HG02588 (cell line): ENCODE measurements at regions not wholly inside any gene's neighbourhood (a gene's known extent, or its start where the extent isn't known, plus 50 kb on each side); places are given as distances from the start of the nearest gene placed in this dataset.

Source experiments
- ATAC-seq: cut with Tn5 transposase; IDR thresholded peaks from one replicate; pipeline ENCODE4 v1.9.1; 2021; ENCODE audit warnings: mild to moderate bottlenecking, moderate library complexity; ENCODE audit not compliant: unreplicated experiment

DNA sequence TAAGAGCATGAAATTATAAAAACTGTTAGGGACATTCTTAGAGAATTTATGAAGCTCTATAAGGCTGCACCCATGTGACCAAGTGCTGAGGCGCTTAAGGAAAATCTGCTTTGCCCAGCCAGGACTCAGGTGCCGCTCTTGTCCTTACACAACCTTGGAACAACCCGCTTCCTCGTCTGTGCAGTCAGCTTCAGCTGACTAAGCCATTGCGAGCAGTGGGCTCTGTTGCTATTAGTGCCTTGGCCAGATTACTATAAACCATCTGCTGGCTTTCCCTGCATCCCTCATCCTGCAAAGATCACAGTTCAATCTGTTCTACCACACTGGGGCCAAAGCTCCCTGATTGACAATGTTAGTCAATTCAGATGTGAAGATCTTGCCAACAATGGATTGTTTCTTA, 89.1 kb upstream of the E2F3 start:
- ATAC-seq = no peak

DNA sequence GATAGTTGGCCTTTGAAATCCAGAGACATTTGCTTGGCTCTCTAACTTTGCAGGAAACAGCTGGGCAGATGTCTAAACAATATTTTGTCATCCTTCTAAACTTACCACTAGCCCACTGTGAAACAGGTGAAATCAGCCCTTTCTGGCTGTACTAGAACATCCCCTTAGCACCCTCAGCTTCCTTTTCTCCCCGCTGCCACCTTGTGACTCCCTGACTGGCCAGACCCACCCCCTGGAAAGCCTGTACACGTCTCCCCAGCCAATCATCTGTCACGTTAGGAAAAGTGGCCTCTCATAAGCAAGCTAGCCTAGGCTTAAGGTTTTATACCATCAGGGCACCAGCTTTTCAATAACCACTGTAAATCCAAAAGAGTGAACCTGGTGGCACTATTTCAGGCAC, 88.6 kb upstream of the E2F3 start:
- no peak for ATAC-seq

DNA sequence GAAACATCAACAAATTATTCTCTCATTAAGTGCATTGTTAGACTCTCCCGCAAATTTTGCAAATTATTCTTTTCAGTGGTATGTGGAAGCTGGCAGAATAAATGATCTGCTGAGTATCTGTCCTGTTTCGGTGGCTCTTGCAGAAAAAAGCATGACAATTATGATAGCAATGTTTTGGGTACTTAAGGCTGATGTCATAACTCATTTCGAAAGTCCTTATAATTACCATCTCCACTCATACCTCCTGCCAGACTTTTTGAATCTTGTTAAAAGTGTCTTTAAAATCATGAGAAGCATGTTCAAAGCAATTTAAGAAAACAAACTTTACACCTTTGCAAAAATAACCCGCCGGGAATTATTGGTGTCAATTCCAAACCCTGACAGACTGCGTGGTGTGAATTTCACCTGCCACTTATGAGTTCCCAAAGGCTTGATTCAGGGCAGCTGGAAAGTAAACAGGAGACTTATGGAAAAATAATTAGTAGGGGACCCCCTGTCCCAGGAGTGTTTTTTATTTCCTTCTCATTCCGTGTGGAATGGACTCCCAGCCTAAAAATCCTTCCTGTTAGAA, 87.6 kb upstream of the E2F3 start:
- ATAC-seq = no peak

DNA sequence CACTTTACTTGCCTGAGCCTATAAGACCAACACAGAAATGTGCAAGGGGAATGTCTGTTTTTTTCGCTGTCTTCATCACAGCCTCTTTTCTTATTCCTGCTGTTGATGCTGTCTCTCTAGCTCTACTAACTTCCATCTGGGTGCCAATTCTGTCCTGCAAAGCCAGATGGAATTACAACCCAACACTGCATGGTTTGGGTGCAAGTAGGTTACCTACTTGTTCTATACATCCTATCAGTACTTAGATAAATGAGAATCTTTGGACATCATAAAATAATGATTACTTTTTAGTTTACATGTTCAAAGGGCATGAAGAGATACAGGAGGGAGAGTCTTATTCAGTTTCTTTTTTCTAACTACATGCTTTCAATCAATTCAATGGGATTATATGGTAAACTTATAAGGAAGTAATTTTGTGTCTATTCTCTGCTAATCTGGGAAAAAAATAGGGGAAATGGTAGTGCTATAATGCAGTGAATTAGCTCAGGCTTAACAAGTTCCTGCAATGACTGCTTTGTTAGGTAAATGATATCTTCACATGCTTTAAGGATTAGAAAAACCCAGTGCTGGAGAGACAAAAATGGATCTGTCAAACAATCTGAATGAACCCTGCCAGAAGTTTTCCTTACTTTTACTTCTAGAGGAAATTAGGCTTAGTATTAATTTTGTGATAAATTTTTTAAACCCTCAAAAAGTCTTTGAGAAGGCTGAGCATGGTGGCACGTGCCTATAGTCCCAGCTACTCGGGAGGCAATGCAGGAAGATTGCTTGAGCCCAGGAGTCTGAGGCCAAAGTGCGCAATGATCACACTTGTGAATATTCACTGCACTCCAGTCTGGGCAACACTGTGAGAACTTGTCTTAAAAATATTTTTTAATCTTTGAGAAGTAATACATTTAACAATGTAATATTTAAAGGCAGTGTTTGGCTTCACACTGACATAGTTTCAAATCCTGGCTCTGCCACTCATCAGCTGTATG, 86.5 kb upstream of the E2F3 start:
- ATAC-seq = no peak

DNA sequence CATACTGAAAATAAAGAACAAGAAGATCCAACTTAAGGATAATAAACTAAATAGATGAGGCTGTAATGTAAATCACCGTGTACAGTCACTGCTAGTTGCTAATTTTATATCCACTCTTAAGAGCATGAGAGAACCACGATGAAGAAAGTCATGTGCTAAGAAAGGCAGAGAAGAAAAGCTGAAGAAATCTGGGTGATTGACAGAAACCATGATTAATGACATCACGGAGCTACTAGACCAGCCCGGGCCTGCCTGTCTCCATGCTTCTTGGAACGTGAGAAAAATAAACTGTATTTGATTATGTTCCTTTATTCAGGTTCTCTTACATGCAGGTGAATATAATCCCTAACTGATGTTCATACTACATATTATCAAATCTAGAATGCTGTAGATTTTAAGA, 84.2 kb upstream of the E2F3 start:
- no peak for ATAC-seq

DNA sequence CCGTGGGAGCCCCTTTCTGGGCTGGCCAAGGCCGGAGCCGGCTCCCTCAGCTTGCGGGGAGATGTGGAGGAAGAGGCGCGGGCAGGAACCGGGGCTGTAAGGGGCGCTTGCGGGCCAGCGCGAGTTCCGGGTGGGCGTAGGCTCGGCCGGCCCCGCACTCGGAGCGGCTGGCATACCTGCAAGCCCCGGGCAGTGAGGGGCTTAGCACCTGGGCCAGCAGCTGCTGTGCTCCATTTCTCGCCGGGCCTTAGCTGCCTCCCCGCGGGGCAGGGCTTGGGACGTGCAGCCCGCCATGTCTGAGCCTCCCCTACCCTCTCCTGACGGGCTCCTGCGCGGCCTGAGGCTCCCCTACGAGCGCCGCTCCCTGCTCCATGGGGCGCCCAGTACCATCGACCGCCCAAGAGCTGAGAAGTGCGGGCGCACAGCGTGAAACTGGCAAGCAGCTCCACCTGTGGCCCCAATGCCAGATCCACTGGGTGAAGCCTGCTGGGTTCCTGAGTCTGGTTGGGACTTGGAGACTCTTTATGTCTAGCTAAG, 82.8 kb upstream of the E2F3 start:
- ATAC-seq = no peak

DNA sequence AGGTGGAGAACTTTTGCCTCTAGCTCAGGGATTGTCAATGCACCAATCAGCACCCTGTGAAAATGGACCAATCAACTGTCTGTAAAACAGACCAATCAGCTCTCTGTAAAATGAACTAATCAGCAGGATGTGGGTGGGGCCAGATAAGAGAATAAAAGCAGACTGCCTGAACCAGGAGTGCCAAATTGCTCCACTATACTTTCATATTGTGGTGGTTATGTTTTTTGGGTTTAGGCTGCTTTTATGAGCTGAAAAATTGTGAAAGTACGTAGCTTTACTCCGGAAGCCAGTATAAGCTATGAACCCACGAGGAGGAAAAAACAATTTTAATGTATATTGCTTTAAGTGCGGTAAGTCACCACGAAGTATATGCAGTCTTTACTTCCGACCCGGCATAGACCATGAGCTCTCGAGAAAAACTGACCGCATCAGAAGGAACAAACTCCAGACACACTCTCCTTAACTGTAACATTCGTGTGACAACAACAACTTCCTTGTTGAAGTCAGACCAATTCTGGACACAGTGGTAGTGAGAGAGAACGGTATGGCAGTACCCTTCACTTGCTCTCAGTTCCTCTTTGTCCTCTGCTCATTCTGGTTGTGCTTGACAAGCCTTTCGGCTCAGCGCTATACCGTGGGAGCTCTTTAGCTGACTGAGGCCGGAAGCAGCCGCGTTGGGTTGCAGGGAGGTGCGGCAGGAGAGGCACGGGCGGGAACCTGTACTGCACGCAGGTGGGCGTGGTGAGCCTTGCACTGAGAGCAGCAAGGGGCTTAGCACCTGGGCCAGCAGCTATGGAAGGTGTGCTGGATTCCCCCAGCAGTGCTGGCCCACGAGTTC, 81.9 kb upstream of the E2F3 start:
- ATAC-seq = peak; percentile 100

DNA sequence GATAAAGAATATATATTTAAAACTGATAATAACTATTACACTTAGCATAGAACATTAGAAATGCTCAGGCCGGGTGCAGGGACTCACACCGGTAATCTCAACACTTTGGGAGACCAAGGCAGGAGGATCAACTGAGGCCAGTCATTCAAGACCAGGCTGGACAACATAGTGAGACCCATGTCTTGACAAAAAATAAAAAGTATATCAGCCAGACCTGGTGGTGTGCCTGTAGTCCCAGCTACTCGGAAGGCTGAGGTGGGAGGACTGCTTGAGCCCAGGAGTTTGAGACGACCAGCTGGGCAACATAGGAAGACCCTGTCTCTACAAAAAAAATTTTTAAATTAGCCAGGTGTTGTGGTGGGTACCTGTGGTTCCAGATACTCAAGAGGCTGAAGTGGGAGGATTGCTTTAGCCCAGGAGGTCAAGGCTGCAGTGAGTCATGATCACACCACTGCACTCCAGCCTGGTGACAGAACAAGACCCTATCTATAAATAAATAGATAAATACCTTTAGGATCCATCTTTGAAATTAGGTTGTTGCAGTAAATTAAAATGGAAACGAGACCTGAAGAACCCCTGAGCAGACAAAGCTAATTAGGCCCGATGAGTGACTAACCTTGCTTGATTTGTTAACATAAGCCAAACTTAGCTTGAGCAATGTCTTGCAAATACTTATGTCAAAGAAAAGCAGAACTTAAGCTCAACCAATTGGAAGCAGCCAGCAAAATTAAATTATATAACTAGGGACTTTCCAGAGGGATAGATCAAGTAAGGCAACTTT, 75.8 kb upstream of the E2F3 start:
- ATAC-seq = no peak

DNA sequence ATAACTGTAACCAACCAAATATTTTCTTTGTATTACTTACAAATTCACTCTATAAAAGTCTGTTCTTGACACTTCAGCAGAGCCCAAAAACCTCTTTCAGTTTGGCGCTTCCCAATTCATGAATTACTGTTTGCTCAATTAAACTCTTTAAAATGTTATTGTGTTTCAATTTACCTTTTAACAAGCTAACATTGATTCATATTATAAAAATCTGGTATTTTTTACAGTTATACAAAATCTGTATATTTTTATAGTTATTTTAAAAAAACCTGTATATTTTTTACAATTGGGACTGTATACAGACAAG, 75.3 kb upstream of the E2F3 start:
- ATAC-seq = no peak

DNA sequence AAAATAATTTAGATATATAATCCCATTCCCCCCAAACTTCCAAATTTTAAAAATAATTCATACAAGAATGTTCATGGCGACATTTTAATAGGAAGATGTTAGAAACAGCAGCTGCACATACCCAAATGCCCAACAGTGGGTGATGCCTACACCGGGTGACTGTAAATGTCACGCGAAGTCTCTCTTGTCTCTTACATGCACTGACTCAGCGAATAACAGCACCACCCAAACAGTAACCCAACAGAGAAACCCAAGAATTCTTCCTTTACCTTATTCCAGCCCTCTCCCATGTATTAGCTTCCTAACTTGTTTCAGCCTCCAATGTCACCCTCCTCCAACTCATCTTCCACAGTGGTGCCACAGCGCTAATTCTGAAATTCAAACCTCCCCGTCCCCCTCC, 74.5 kb upstream of the E2F3 start:
- no peak for ATAC-seq

DNA sequence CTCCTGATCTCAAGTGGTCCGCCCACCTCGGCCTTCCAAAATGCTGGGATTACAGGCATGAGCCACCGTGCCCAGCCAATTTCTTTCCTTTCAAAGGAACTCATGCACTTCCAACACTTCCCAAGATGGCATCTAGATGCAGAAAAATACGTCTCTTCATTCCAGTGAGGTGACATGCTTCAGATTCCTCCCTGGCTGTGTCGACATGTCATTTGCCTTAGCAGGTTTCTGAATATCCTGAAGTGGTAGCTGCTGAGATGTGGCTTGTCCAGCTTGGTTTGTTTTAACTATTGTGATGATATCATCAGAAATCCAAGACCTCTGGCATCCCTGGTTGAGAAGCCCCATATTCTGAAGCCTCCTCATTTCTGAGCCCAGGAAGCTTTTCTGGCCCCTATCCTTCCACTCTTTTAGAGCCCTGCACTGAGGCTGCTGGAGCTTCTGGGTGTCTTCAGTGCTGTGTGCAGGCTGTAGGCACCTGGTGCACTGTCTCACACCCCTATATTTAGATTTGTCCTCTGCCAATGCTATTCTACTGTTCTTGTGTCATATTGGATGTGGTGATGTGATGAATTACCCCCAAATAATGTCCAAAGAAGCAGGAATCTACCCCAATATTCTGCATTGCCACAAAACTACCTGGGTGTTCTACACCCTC, 73.3 kb upstream of the E2F3 start:
- ATAC-seq = no peak

DNA sequence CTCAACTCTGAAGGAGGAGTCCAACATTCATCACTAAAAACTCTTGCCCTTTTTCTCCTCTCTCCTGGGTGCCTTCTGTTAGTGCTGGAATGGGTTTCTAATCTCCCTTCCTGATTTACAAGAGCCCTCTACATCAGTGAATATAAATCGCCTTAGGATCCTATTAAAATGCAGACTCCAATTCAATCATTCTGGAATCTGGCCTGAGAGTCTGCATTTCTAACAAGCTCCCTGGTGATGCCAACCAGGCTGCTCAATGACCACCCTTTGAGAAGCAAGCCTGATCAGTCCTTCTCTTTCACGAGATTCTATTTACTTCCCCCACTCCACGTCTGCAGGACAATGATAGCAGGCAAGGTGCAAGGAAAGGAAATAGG, 72.8 kb upstream of the E2F3 start:
- no peak for ATAC-seq

DNA sequence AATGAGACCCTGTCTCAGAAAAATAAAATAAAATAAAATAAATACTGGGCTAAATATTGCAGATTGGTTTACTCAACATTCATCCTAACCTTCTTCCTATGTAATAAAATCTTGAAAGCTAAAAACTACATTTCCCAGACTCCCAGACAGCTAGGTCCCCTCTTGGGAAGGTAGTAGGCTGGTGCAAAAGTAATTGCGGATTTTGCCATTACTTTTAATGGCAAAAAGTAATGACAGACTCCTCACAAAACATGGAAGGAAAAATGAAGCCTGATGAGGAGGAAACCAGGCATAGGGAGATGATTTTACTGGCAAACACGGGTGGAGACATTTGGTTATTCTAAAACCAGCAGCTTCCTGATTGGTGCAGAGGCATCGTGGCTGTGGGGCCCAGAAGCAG, 70.6 kb upstream of the E2F3 start:
- no peak for ATAC-seq

DNA sequence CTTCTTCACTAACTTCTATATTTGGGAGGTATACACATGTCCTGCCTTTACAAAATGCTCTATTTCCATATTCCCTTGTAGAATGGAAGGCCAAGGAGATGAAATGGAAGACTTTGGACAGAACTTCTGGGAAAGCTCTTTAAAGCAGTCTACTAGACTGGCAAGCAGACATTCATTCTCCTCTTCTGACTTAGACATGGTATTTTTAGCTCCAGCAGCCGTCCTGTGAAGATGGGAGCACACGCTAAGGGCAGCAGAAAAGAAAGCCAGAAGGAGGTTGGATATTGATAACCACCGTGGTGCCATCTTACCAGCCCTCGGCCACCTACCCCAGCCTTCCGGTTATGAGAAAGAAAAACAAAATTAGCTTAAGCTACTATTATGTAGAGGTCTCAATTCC, 70.1 kb upstream of the E2F3 start:
- ATAC-seq = no peak

DNA sequence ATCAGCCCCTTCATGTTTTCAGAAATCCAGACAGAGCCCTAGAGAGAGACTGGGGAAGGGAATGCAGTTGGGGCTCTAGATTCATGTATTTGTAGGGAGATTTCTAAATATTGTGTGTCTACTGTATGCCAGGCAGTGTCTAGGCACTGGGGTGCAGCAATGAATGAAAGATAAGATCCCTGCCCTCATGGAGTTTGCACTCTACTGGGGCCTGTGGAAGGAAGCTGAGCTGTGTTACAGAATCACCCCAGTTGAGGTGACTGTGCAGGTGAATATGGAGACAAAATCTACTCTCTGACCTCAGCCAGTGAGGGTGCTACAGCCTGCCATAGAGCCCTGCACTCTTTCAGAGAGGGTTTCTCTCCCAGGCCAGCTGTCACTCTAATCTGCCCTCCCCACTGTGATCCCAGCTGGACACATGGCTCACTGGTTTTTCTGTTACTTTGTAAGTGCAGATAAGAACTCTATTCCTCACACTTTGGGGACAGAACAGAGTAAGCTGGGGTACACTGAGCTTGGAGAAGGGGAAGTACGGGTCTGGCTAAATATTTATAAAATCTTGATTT, 69.2 kb upstream of the E2F3 start:
- ATAC-seq = no peak

DNA sequence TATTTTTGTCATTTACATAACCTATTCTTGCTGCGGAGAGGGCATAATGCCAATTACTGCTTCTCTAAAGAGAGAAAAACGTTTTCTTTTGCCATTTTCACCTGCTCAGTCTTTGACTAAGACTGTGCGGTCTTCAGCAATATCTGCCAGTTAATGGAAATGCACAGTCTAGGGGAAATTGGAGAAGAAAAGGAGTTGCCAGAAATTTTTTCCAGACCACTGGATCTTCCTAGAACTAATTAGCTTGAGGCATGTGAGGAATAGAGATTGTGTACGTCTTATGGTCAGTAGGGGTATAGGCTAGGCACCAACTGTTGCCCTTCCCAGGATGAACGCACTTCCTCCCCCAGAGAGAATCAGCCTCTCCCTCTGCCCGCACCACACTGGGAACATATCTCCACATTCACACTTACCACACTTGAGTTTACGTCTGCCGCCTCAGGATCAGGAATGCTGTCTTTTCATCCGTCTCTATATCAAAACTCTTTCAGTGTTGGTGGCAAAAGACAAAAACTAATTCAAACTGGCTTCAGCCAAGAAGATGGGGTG, 67.9 kb upstream of the E2F3 start:
- no peak for ATAC-seq

DNA sequence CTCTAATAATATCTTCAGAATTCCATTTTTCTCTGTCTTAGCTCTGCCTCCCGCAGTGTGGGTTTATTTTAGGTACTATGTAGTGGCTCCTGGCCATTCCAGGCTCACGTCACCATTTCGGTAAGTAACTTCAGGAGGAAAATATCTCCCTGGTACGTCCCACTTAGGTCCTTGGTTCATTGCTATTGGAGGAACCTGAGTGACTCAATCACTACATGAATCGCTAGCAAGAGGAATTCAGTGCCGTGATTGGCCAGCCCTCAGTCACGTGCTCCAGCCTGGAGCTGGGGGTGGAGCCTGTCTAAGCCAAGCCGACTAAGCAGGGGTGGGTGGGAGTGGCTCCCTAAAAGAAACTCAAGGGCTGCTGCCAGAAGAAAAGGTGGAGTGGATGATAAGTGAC, 67.3 kb upstream of the E2F3 start:
- ATAC-seq = no peak

DNA sequence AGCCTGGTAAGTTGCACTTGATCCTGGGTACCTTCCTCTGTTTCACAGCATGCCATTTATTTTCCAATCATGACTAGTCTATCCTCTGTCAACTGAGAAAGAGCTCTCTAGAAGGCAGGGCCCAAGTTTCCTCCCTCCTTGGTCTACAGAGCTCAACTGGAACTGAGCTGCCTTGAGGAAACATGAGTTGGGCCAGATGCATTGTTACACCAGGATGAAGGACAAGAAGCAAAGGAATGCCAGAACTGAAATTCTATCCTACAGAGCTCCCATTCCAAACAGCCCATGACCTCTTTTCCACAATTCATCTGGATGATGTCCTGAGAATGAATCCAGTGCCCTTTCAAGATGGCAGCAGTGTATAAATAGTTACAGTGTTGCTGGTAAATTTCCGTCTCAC, 66.7 kb upstream of the E2F3 start:
- no peak for ATAC-seq

DNA sequence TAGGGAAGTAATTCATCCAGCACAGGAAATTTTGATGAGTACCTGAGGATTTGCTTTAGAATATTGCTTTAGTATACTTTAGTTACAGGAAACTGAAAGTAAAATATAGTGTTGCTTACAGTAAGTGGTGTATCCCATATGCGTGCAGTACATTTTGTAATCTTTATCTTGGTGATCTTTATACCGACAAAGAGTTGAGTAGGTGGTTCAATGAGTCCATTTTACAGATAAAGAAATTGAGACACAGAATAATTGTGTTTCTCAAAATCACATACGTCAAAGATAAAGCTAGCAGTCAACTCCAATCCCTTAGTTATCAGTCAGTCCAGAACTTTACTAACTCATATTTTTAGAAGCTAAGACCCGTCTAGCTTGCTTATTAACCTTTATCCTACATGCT, 65.8 kb upstream of the E2F3 start:
- ATAC-seq = no peak

DNA sequence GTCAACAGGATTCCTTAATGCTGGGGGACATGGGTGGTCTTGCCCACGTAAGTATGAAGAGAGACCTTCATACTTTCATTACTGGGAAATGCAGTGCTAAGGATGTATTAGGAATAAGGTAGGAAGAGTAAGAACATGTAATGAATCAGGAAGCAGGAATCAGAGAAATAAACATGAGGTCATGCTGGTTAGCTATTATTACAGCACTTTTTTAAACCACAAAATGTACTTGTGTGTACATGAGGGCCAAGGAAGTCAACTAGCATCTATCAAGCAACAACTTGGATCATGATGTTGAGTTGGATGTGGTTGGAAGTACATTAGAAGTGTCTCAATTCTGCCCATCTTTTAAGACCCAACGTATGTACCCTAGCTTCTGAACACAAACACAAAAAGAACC, 63.5 kb upstream of the E2F3 start:
- no peak for ATAC-seq
